GM12892 (cell line): ENCODE measurements at regions not wholly inside any gene's neighbourhood (a gene's known extent, or its start where the extent isn't known, plus 50 kb on each side); places are given as distances from the start of the nearest gene placed in this dataset.
A peak's percentile ranks its signal among the peaks of the same experiment; 100 is the strongest.

Source experiments
- DNase-seq: peaks from one replicate; pipeline ENCODE4 v3.0.0; 2011; ENCODE audit not compliant: insufficient read length
- FAIRE-seq: peaks from 2 replicates; lab custom pipeline; 2011; peaks lifted over from hg19 to GRCh38; lab: Jason Lieb, UNC
- POLR2A ChIP-seq: IDR thresholded peaks from 2 replicates; pipeline ENCODE4 v1.6.1; 2011; ENCODE audit warnings: low read depth, low read length, control low read depth
- POLR2AphosphoS5 ChIP-seq: IDR thresholded peaks from 2 replicates; pipeline ENCODE4 v1.6.1; 2011; ENCODE audit warnings: low read depth, low read length, control low read depth
- TAF1 ChIP-seq: IDR thresholded peaks from 2 replicates; pipeline ENCODE4 v1.6.1; 2011; ENCODE audit warnings: low read depth, mild to moderate bottlenecking, control low read depth, low read length, borderline replicate concordance

- no peak for TF ChIP-seq POLR2AphosphoS5
- TF ChIP-seq POLR2A = no peak
- FAIRE-seq (no peak), DNase-seq (no peak)
Measured at GRCh38 chr13:50071379-50071778, 56.1 kb downstream of the KCNRG start.

DNA sequence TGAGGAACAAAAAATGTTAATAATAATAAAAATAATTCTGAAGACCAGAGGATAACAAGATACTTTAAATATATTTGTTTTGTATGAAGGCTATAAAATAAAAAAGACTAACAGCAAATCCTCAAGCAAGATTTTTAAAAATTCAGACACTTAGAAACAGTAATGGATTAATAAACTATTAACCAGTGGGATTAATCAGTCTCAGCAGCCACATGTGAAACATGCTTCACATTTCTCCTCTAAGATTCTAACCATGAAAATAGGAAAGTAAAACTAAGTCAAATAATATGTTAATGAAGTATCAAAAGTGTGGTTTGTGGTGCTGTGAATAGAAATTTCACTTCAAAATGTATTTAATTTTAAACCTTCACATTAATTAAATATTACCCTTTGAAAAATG is 57.4 kb downstream of the KCNRG start:
- FAIRE-seq (no peak), DNase-seq (no peak)
- TF ChIP-seq TAF1 = no peak
- no peak for TF ChIP-seq POLR2A
- no peak for TF ChIP-seq POLR2AphosphoS5

- no peak for FAIRE-seq
Measured at GRCh38 chr13:50073340-50073739, 58.1 kb downstream of the KCNRG start.

GRCh38 chr13:50074843-50075242 is 59.6 kb downstream of the KCNRG start:
- FAIRE-seq (peak; percentile 42), DNase-seq (no peak)
- TF ChIP-seq POLR2AphosphoS5 (no peak), POLR2A (no peak), TAF1 (no peak)

More at GRCh38 chr13:50073340-50073739, 58.1 kb downstream of the KCNRG start:
- DNase-seq = no peak
- TF ChIP-seq POLR2AphosphoS5 (no peak), TAF1 (no peak), POLR2A (no peak)

DNA sequence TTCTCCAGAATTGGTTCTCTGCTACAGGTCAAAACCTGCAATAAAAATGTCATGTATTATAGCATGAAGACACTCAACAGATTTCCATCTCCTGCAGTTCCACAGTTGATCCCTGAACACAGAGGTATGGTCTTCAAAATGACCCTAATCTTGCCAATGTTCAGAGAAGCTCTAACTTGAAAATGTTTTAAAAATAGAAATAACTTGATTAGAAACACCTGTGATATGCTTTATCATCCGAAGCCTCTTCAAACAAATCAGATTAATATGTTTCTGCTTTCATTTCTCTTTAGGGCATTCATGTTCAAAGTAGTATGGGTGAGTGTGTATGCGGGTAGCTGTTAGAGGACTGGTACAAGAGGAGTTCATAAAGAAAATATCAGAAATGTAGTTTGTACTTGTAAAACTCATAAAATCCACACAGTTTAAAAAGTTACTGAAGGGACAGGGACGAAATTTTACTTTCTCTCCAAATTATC is 60.4 kb downstream of the KCNRG start:
- FAIRE-seq (peak; percentile 67), DNase-seq (no peak)
- no peak for TF ChIP-seq POLR2AphosphoS5
- no peak for TF ChIP-seq TAF1
- TF ChIP-seq POLR2A = no peak

GRCh38 chr13:50077431-50077830 is 62.2 kb downstream of the KCNRG start:
- TF ChIP-seq POLR2AphosphoS5 = no peak
- TF ChIP-seq TAF1 = no peak
- no peak for TF ChIP-seq POLR2A
- no peak for DNase-seq
- FAIRE-seq = no peak

DNA sequence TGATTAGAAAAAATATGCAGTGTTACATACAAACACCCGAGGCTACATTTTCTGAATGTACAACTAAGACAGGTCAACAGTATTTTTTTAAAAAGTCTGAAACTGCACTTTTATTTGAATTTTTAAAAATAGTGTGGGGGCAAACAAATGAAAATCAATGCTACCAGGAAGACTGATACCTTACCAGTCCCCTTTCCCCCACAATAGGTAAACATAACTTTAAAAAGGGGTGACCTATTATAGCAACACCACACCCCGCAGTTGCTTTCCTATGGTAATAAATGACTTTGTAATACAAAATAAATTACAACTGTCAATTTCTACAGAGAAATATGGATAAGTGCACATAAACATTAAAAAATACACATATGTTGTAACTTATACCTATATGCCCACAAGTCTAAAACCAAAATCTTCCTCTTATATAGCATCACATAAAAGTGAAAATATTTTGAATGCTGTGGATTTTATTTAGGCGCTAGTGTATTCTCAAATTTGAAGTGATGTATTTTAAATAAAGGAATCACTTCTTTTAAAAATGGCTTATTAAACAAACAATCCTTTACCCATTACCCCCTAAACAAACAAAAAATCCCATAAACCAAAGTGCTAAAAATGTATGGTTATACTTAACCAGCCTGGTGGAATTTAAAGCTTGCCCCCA is 63.1 kb downstream of the KCNRG start:
- FAIRE-seq (no peak), DNase-seq (no peak)
- TF ChIP-seq POLR2AphosphoS5 (no peak), POLR2A (no peak), TAF1 (no peak)

DNA sequence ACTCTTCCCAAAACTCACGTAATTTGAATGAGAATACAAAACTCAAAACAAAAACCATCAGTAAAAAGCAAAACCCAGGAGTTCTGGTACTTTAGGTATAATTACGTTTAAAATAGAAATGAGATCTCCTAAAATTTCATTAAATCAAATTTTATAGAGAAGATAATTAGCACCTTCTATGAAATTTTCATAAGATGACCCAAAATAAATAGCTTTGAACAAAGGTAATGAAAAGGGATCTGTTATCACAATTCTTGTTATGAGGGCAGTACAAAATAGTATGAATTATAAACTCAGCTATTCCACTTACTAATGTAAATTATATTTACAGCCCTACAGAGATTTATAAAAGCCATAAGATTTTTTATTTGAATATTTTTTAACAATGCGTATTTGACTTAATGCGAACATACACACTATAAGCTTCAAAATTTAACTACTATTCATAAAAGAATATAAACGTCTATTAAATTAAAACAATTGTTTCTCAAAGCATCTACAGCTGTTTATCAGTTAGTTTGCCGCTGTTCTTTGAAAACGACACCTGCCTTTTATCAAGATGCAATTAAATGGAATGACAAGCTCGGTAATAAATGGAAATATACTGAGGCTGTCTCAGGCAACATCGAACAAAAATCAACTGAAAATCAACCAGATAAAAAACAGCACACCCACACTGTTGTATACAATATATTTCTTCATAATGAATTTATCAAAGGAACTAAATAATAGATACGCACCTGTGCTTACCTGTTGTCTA is 63.8 kb downstream of the KCNRG start:
- TF ChIP-seq TAF1 (no peak), POLR2A (no peak)
- DNase-seq = no peak
- no peak for FAIRE-seq

- FAIRE-seq = no peak
- no peak for TF ChIP-seq TAF1
- no peak for TF ChIP-seq POLR2A
- no peak for TF ChIP-seq POLR2AphosphoS5
- no peak for DNase-seq
Measured at GRCh38 chr13:50079655-50080202, 64.5 kb downstream of the KCNRG start.

DNA sequence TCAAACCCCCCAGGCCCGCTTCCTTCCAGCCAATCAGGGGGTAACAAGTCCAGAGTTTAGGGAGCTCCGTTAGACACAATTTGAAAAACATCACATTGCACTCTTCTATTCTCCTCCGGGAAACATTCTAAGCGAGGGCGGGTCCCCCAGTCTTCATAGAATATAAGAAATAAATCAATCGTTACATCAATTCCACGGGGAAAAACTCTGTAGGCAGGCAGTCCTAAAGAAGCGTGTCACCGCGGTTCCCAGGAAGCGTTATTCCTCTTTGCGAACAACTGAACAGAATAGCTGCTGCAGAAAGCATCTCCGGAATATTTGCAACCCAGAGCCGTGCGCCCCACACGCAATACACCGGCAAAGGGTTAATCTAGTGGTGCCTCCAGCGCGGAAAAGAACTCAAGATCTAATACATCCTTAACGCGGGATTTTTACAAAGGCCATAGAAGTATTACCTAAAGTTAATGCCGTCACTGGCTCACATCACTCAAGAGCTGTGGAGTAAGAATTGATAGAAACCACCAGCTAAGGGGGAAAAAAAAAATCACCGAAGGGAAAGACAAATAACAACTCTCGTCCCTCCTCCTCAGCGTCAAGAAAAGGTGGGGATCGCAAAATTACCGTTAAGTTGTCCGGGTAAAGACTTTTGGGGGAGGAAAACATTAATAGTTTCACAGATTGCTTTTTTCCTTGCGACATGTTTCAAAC is 65.1 kb downstream of the KCNRG start:
- peak; percentile 61 for FAIRE-seq
- no peak for DNase-seq
- no peak for TF ChIP-seq TAF1

DNA sequence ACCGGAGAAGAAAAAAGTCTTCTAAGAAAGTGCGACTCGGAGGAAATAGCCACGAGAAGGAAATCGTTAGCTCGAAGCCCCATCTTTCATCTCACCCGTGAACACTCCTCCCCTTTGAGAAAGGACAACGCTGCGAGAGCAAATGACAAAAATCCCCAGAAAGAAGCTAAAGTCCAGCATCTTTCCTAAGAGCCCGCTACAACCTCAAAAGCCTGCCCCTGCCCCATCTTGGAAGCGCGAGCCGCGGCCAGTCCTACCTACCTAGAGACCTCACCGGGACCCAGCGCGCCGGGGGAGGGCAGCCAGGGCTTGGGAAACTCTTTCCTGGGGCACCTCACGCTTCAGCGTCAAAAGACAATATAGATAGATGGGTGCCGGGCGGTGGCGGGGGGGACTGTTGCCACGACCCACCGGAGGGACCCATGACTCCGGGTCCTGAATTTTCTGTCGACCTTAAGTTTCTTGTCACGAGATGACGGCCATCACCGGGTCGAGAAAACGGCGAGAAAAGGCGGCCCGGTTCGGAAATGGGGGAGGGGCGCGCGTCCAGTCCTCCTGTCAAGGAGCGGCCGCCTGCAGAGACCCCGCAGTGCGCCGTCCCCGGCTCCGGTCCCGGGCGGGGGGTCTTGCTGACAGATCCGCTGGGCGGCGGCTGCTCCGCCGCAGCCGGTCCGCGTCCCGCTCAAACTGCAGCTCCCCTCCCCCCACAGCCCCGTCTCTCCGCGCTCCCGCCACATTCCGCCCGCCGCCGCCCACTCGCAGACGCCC is 65.9 kb downstream of the KCNRG start:
- FAIRE-seq (peak; percentile 46), DNase-seq (no peak)
- TF ChIP-seq TAF1 (0 out of 2 replicates have a peak, but pooled peaks have one; percentile 22), POLR2A (0 out of 2 replicates have a peak, but pooled peaks have one; percentile 19), POLR2AphosphoS5 (no peak)
